Endothelial cell of umbilical vein (primary cell): ENCODE measurements at regions not wholly inside any gene's neighbourhood (a gene's known extent, or its start where the extent isn't known, plus 50 kb on each side); places are given as distances from the start of the nearest gene placed in this dataset.

ENCODE experiments used
- BruUV-seq: library from RNA; stranded (reverse); fragments of 400-500 nt; replicated peaks from 2 replicates; lab custom pipeline; 2021; lab: Mats Ljungman, UMichigan
- CTCF ChIA-PET: fragments of 300-600, 350-600 bp; sonication (Branson Sonifier 250); formaldehyde crosslinking; loops from one replicate; lab custom pipeline; 2021; ENCODE audit warnings: antibody characterized with exemption, inconsistent platforms; lab: Charles Lee
- POLR2A ChIA-PET: fragments of 300-600, 350-600 bp; sonication (Branson Sonifier 250); formaldehyde crosslinking; loops from one replicate; lab custom pipeline; 2021; ENCODE audit warnings: antibody characterized with exemption, inconsistent platforms; lab: Charles Lee
- DNase-seq: peaks from one replicate; pipeline ENCODE4 v3.0.0-alpha.2; 2011; ENCODE audit warnings: low read depth, low spot score
- FAIRE-seq: peaks from 2 replicates; lab custom pipeline; 2011; peaks lifted over from hg19 to GRCh38; lab: Jason Lieb, UNC
- H2AFZ ChIP-seq: 2 replicates; pipeline ENCODE4 v1.6.0; 2012; ENCODE audit warnings: low read depth, low read length, control low read depth, inconsistent platforms
- H3K27ac ChIP-seq: 2 replicates; pipeline ENCODE4 v1.5.1; 2011; ENCODE audit warnings: low read depth, mild to moderate bottlenecking, control low read depth, low read length, moderate library complexity; ENCODE audit not compliant: insufficient read depth
- H3K27me3 ChIP-seq, 2 experiments: 2 replicates each; pipeline versions ENCODE4 v1.6.0 to v1.6.1; 2011; ENCODE audit warnings: low read length in 2 of 2, mixed read lengths in 1 of 2; ENCODE audit not compliant: control insufficient read depth in 2 of 2, insufficient read depth in 2 of 2
- H3K36me3 ChIP-seq, 2 experiments: 2 replicates in 1 of 2; 3 replicates in 1 of 2; pipeline ENCODE4 v1.5.1; 2011; ENCODE audit warnings: low read length in 2 of 2, mild to moderate bottlenecking in 1 of 2, moderate library complexity in 1 of 2; ENCODE audit not compliant: control insufficient read depth in 2 of 2, insufficient read depth in 2 of 2; ENCODE audit errors: extremely low read depth in 1 of 2
- H3K4me1 ChIP-seq: 3 replicates; pipeline ENCODE4 v1.5.1; 2011; ENCODE audit warnings: mild to moderate bottlenecking, low read length; ENCODE audit not compliant: control insufficient read depth, insufficient read depth; ENCODE audit errors: extremely low read depth
- H3K4me2 ChIP-seq: 2 replicates; pipeline ENCODE4 v1.6.1; 2011; ENCODE audit warnings: low read length, control low read depth, mixed read lengths; ENCODE audit not compliant: insufficient read depth
- H3K4me3 ChIP-seq, 3 experiments: fragments of 200-600 bp in 1 of 3; sonication (generic), shearing (Covaris generic) in 1 of 3; replicated peaks in 1 of 3; 2 replicates each; pipeline ENCODE4 v1.5.1; 2011 to 2016; ENCODE audit warnings: control low read depth in 3 of 3, low read length in 3 of 3, mild to moderate bottlenecking in 2 of 3, inconsistent platforms in 1 of 3, low read depth in 1 of 3, moderate library complexity in 1 of 3; ENCODE audit not compliant: insufficient read depth in 1 of 3
- H3K79me2 ChIP-seq: 2 replicates; pipeline ENCODE4 v1.6.0; 2012; ENCODE audit warnings: low read length, inconsistent platforms; ENCODE audit not compliant: control insufficient read depth, insufficient read depth
- H3K9ac ChIP-seq: replicated peaks from 2 replicates; pipeline ENCODE3; 2011; ENCODE audit warnings: low read length, control low read depth; ENCODE audit not compliant: insufficient read depth; ENCODE audit errors: extremely low read depth
- H3K9me1 ChIP-seq: replicated peaks from 3 replicates; pipeline ENCODE4 v1.6.0; 2011; ENCODE audit warnings: mild to moderate bottlenecking, low read length; ENCODE audit not compliant: control insufficient read depth, insufficient read depth; ENCODE audit errors: extremely low read depth
- H3K9me3 ChIP-seq: replicated peaks from 2 replicates; pipeline ENCODE4 v1.5.1; 2012; ENCODE audit warnings: low read length, inconsistent platforms; ENCODE audit not compliant: control insufficient read depth, insufficient read depth
- H4K20me1 ChIP-seq: replicated peaks from 2 replicates; pipeline ENCODE3; 2011; ENCODE audit warnings: mild to moderate bottlenecking, low read length; ENCODE audit not compliant: control insufficient read depth, insufficient read depth; ENCODE audit errors: extremely low read depth
- EZH2 ChIP-seq: IDR thresholded peaks from 2 replicates; pipeline ENCODE4 v1.6.1; 2012; ENCODE audit warnings: borderline replicate concordance, low read depth, mild to moderate bottlenecking, moderate library complexity, low read length, inconsistent platforms; ENCODE audit not compliant: severe bottlenecking
- GATA2 ChIP-seq: IDR thresholded peaks from 2 replicates; pipeline ENCODE4 v1.7.0; 2011; ENCODE audit warnings: low read depth, mild to moderate bottlenecking, moderate library complexity, mixed read lengths, low read length; ENCODE audit not compliant: insufficient read length, insufficient read depth
- JUN ChIP-seq: IDR thresholded peaks from 2 replicates; pipeline ENCODE4 v1.6.1; 2011; ENCODE audit warnings: borderline replicate concordance, low read depth; ENCODE audit not compliant: insufficient read length, insufficient read depth
- MYC ChIP-seq: IDR thresholded peaks from one replicate; pipeline ENCODE4 v1.6.1; 2011; ENCODE audit warnings: mild to moderate bottlenecking, low read depth, low read length
- POLR2A ChIP-seq: IDR thresholded peaks from 2 replicates; pipeline ENCODE4 v1.6.1; 2012; ENCODE audit warnings: low read depth, mild to moderate bottlenecking, control low read depth, low read length
- POLR2AphosphoS5 ChIP-seq: IDR thresholded peaks from 2 replicates; pipeline ENCODE4 v1.6.1; 2012; ENCODE audit warnings: low read depth, mild to moderate bottlenecking, control low read depth, low read length, moderate library complexity; ENCODE audit not compliant: insufficient read depth
- dilution Hi-C: fragments of 300-500 bp; cut with MboI; formaldehyde crosslinking; loops from one replicate; pipeline ENCODE4 v1.15.0; 2019; ENCODE audit warnings: low sequenced_read_pairs; ENCODE audit not compliant: extremely low pct_ligation_motif_present
- intact Hi-C: fragments of 100-400 bp; cut with micrococcal nuclease; formaldehyde crosslinking; loops from one replicate; pipeline ENCODE4 v1.10.0; 2022
- TF ChIP-seq, protein P1 (sequence below), 2 donors: IDR thresholded peaks; 1 replicate in 1 of 2; 2 replicates in 1 of 2; pipeline ENCODE4 v1.5.1; 2011; ENCODE audit warnings: low read length in 2 of 2, mild to moderate bottlenecking in 2 of 2, moderate library complexity in 2 of 2, control low read depth in 1 of 2, inconsistent platforms in 1 of 2, low read depth in 1 of 2; ENCODE audit not compliant: insufficient read depth in 1 of 2; ENCODE audit errors: extremely low read depth in 1 of 2

DNA sequence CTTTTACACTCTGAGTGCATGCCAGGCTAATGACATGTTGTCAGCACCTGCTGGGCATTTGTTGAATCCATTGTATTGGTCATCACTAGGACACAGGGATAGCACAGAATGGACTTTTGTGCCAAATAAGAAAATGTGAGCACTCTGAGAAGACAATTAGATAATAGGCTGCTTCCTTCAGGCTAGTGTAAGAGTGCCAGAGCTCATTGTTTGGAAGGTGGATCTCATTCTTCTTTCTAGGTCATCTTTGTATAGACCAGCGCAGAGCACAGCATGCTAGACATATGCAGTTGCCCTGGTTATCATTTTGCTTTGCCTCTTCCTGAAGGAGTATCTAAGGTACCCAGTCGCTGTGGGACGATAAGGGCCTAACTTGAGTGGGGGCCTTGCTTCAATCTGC is 493.4 kb upstream of the COX7C start:
- no peak overlapping the region for H3K9ac ChIP-seq
- DNase-seq (no peak), FAIRE-seq (no peak)
- no TSS peak for BruUV-seq
- H3K79me2 ChIP-seq, result no peaks in the 10 kb centered on the region
- TF ChIP-seq POLR2A (no peak), EZH2 (no peak), JUN (no peak), MYC (no peak), POLR2AphosphoS5 (no peak), GATA2 (no peak)
- TF ChIP-seq, protein P1, sequence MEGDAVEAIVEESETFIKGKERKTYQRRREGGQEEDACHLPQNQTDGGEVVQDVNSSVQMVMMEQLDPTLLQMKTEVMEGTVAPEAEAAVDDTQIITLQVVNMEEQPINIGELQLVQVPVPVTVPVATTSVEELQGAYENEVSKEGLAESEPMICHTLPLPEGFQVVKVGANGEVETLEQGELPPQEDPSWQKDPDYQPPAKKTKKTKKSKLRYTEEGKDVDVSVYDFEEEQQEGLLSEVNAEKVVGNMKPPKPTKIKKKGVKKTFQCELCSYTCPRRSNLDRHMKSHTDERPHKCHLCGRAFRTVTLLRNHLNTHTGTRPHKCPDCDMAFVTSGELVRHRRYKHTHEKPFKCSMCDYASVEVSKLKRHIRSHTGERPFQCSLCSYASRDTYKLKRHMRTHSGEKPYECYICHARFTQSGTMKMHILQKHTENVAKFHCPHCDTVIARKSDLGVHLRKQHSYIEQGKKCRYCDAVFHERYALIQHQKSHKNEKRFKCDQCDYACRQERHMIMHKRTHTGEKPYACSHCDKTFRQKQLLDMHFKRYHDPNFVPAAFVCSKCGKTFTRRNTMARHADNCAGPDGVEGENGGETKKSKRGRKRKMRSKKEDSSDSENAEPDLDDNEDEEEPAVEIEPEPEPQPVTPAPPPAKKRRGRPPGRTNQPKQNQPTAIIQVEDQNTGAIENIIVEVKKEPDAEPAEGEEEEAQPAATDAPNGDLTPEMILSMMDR (IDR thresholded peaks at IDR 0.05; ENCODE audit: extremely low read depth in 1 of 2, insufficient read depth in 1 of 2, low read depth in 1 of 2, low read length in 2 of 2), result no peak
- no peaks in the 10 kb centered on the region for H3K9me1 ChIP-seq
- H3K36me3 ChIP-seq, result no peaks in the 10 kb centered on the region
- no peak overlapping the region for H3K27ac ChIP-seq
- intact Hi-C loops (no loop called here), dilution Hi-C loops (no loop called here)
- H4K20me1 ChIP-seq, result no peaks in the 10 kb centered on the region
- H3K4me3 ChIP-seq, result no peak overlapping the region
- no peak overlapping the region for H2AFZ ChIP-seq
- no peak overlapping the region for H3K4me2 ChIP-seq
- H3K27me3 ChIP-seq, result no peaks in the 10 kb centered on the region
- CTCF ChIA-PET, result no interaction called here
- H3K4me1 ChIP-seq, result no peaks in the 10 kb centered on the region
- POLR2A ChIA-PET, result no interaction called here
- peaks cover 2% of the 10 kb centered on the region for H3K9me3 ChIP-seq
